OCI-M1 (cell line): ENCODE measurements at regions not wholly inside any gene's neighbourhood (a gene's known extent, or its start where the extent isn't known, plus 50 kb on each side); places are given as distances from the start of the nearest gene placed in this dataset.

Source experiments
- DNase-seq: peaks from one replicate; lab custom pipeline; 2025; lab: John Stamatoyannopoulos, UW

- DNase-seq: peak; percentile 30
Measured at GRCh38 chr10:117927332-117927731, 119.4 kb downstream of the RAB11FIP2 start.

GRCh38 chr10:117927871-117928270 lies 118.9 kb downstream of the RAB11FIP2 start:
- DNase-seq: no peak

GRCh38 chr10:117928281-117928680 lies 118.5 kb downstream of the RAB11FIP2 start:
- DNase-seq: peak; percentile 74

- DNase-seq: peak; percentile 13
Measured at GRCh38 chr10:117928741-117929140, 118.0 kb downstream of the RAB11FIP2 start.

- no peak for DNase-seq
Measured at GRCh38 chr10:117929327-117930067, 117.2 kb downstream of the RAB11FIP2 start.

- no peak for DNase-seq
Measured at GRCh38 chr10:117931078-117931477, 115.7 kb downstream of the RAB11FIP2 start.

DNA sequence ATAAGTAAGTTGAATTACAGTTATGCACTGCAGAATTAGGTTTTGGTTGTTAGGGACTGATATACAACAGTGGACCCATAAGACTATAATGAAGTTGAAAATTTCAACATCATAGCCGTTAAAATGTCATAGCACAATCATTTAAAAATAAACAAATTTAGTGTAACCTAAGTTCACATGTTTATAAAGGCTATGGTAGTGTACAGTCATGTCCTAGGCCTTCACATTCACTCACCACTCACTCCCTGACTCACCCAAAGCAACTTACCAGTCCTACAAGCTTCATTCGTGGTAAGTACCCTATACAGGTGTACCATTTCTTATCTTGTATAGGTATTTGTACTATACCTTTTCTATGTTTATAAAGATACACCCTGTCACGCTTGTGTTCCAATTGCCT lies 113.7 kb downstream of the RAB11FIP2 start:
- DNase-seq: no peak

DNA sequence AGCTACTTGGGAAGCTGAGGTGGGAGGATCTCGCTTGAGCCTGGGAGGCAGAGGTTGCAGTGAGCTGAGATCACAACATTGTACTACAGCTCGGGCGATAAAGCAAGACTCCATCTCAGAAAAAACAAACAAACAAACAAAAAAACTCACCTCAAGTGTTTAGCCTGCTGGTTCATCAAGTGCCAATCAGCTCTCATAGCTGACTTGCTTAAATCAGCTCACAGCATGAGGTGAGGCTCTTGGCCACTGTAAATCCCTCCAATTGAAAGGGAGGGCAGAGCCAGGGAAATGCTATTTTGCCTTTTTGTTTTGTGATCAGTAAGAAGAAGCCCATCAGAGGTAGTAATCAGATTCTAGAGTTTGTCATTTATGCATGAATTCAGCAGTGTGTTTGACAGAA lies 112.3 kb downstream of the RAB11FIP2 start:
- no peak for DNase-seq

DNA sequence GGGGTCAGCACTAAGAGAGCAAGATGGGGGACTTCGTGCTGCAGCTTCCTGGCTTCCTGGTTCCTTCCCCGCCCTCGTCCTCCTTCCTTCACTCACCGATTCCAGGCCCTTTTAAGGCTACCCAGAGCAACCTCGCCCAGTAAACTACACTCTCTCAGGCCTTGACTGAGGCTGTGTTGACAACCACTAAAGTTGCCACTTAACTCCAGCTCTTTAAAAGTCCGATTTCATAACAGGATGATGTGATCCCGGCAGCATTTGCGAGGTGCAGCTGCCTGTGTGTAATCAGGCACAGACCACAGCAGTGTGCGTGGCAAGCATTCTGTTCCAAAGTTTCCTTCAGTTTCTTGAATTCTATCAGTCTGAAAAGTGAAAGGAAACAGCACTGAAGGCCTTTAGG lies 110.6 kb downstream of the RAB11FIP2 start:
- DNase-seq: peak; percentile 30

GRCh38 chr10:117936566-117936965 lies 110.2 kb downstream of the RAB11FIP2 start:
- DNase-seq: no peak

DNA sequence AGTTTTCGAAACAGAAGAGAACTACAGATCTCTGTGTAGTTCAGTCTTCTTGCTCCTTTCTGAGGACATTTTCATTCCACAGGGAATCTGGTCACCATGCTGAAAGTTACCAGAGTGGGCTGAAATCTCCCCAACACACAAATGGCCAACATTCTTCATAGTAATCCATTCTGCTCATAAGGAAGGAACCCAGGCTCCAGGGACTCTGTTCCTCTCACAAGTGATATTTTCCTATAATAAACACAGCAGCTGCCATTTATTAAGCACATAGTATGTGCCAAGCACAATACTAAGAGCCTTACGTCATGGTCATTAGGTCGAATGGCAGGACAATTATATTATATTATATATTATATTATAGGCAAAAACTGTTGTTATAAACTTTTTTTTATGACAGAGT lies 109.8 kb downstream of the RAB11FIP2 start:
- no peak for DNase-seq

DNA sequence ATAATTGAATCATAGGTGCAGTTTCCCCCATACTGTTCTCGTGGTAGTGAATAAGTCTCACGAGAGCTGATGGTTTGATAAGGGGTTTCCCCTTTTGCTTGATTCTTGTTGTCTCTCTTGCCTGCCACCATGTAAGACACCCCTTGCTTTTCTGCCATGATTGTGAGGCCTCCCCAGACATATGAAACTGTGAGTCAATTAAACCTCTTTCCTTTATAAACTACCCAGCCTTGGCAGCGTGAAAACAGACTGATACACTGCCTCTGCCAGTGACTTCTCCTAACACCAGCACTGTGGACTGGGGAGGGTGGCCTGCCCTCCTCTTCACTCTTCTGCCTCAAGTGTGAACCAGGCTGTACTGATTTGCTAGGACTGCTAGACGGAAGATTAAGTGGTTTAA lies 108.6 kb downstream of the RAB11FIP2 start:
- DNase-seq: no peak

DNA sequence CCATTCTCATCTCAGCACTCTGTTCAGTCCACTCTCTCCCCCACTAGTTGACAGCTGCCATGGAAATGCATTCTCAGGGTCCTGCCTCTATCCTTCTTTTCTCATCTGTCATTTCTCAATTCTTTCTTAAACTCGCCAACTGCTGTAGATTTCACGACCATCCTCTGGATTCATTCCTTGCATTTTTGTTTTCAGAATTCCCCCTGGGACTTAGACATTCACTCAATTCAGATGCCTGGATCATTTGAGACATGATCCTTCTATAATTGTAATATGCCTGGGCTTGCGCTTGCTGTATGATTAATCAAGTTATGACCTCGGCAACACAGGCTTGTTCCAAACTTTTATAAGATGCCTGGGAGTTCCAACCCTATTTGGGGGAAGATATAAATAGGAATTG lies 104.5 kb downstream of the RAB11FIP2 start:
- no peak for DNase-seq

DNA sequence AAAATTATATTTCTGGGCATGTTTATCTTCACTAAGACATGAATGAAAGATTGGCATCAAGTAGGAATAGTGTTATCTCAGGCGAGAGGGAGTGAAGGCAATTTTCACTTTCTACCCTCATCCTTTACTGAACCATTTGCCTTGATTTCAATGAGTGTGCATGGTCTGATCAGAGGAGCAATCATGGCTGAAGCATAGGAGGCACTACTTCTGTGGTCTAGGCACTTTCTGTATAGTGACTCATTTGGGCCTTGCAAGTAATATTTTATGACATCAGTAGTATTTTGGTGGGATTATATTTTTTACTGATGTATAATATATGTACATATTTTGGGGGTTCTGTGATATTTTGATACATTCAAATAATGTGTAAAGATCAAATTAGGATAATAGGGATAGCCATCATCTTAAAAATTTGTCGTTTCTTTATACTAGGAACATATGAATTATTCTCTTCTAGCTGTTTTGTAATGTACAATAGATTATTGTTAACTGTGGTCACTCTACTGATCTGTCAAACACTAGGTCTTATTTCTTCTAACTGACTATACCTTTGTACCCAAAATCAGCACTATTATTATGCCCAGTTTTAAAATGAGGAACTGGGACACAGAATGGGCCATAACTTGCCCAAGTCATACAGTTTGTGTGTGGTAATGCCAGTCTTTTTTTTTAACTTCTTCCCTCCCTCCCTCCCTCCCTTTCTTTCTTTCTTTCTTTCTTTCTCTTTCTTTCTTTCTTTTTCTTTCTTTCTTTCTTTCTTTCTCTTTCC lies 101.9 kb downstream of the RAB11FIP2 start:
- no peak for DNase-seq

GRCh38 chr10:117945651-117946050 lies 101.1 kb downstream of the RAB11FIP2 start:
- no peak for DNase-seq

DNA sequence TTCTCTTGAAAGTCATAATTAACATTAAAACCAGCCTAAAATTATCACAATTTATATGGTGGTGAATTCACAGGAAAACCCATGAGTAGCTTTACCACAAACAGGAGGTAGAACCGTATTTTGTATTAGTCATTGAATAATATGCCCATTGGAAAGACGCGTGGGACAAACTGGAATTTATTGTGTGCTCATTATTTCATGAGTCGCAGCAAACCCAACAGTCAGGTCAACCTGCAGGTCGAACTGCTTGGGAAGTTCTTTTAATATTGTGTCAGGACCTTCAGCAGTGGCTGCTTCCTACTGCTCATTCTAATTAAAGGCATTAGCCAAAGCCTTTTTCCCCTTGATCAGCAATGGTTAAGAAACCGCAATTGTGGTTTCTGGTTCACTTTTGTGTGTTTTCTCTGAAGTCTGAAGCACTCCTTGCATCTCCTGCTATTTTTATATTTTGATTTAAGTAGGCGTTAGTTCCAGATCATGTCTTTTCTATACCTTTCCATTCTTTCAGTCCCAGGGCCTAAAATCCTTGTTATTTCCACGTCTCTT lies 100.1 kb downstream of the RAB11FIP2 start:
- peak; percentile 23 for DNase-seq

GRCh38 chr10:117948493-117948892 lies 98.2 kb downstream of the RAB11FIP2 start:
- DNase-seq: no peak

- DNase-seq: no peak
Measured at GRCh38 chr10:117950408-117950807, 96.3 kb downstream of the RAB11FIP2 start.
